Adipocyte (in vitro differentiated cells): ENCODE measurements at regions not wholly inside any gene's neighbourhood (a gene's known extent, or its start where the extent isn't known, plus 50 kb on each side); places are given as distances from the start of the nearest gene placed in this dataset.

Source experiments
- DNase-seq: peaks from one replicate; pipeline ENCODE4 v3.0.0-alpha.2; 2015; ENCODE audit warnings: low read depth
- H3K27me3 ChIP-seq: replicated peaks from 2 replicates; pipeline ENCODE4 v1.7.0; 2013; ENCODE audit warnings: mild to moderate bottlenecking, low read length, moderate library complexity; ENCODE audit not compliant: control insufficient read depth, insufficient read depth
- H3K36me3 ChIP-seq: 2 replicates; pipeline ENCODE4 v1.7.0; 2013; ENCODE audit warnings: low read length, mild to moderate bottlenecking, moderate library complexity; ENCODE audit not compliant: control insufficient read depth, insufficient read depth, severe bottlenecking
- H3K4me1 ChIP-seq: 2 replicates; pipeline ENCODE4 v1.7.0; 2013; ENCODE audit warnings: mild to moderate bottlenecking, low read length, moderate library complexity; ENCODE audit not compliant: control insufficient read depth, insufficient read depth
- H3K4me3 ChIP-seq: 2 replicates; pipeline ENCODE4 v1.7.0; 2013; ENCODE audit warnings: mild to moderate bottlenecking, low read length, moderate library complexity
- H3K9ac ChIP-seq: 2 replicates; pipeline ENCODE4 v1.7.0; 2013; ENCODE audit warnings: mild to moderate bottlenecking, low read length, moderate library complexity
- H3K9me3 ChIP-seq: 2 replicates; pipeline ENCODE4 v1.7.0; 2013; ENCODE audit warnings: mild to moderate bottlenecking, low read length, moderate library complexity; ENCODE audit not compliant: control insufficient read depth

- Histone ChIP-seq H3K9ac (no peak overlapping the region), H3K27me3 (no peaks in the 10 kb centered on the region), H3K9me3 (peaks cover 3% of the 10 kb centered on the region), H3K36me3 (no peaks in the 10 kb centered on the region), H3K4me1 (no peaks in the 10 kb centered on the region), H3K4me3 (no peak overlapping the region)
- no peak for DNase-seq
Observed at GRCh38 chr14:97031530-97031929, 234.3 kb downstream of the VRK1 start.

DNA sequence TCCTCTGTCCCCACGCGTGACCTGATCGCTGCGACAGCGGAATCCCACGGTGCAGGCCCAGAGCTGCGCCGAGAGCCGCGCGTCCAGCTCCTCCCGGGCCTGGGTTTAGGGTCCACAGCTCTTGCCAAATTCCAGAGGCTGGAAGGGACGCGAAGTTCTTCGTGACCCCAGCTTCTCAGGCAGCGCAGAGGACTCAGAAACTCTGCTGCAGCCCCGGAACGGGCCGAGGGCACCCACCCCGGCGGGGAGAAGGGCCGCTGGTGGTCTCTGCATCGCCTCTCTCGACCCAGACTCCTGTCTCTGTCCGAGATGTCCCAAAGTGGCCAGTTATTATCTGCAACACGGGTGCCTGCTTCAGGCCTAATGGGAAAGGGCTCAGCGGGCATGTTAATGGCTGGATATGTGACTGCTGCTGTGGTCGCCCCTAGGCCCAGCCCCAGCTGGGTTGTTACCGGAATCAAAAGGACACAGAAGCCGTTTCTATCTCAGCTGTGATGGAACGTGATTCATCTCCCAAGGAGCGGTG, 236.4 kb downstream of the VRK1 start:
- Histone ChIP-seq H3K36me3 (no peaks in the 10 kb centered on the region), H3K9me3 (peaks cover 2% of the 10 kb centered on the region), H3K4me1 (no peaks in the 10 kb centered on the region), H3K27me3 (no peaks in the 10 kb centered on the region), H3K4me3 (no peak overlapping the region), H3K9ac (no peak overlapping the region)
- DNase-seq, result no peak

DNA sequence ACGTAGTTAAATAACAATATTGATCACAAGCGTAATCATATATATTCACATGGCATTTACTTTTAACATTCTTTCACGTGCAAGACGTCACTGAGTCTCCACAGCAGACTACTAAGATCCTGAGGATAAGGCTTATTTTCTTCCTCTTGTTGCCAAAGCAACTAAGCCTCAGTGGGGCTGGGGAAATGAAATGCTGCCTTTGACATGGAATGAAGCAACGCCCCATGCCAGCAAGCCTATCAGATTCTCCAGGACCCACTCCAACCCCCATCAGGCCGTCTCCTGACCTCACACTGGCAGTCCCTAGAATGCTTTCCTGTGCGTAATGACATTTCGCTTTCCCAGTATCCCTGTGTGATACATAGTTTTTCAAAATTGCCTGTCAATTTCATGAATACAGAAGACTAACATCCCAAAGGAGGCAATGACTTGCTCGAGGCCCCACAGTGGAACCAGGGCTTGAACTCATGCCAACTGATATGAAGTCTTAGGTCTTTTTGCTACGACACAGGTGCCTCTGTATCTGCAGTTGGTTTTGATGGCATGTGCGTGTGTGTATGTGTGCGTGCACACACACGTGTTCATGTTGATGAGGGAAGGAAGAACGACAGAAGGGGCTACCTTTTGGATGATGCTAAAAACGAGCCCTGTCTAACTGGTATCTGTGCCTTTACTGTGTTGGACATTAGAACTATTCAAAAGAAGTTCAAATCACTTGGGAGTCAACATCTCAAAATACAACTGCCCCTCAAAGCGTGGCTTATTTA, 239.1 kb downstream of the VRK1 start:
- peaks cover 19% of the 10 kb centered on the region for H3K9me3 ChIP-seq
- no peaks in the 10 kb centered on the region for H3K27me3 ChIP-seq
- no peaks in the 10 kb centered on the region for H3K36me3 ChIP-seq
- DNase-seq, result no peak
- no peak overlapping the region for H3K4me3 ChIP-seq
- no peak overlapping the region for H3K9ac ChIP-seq
- H3K4me1 ChIP-seq, result no peaks in the 10 kb centered on the region

DNA sequence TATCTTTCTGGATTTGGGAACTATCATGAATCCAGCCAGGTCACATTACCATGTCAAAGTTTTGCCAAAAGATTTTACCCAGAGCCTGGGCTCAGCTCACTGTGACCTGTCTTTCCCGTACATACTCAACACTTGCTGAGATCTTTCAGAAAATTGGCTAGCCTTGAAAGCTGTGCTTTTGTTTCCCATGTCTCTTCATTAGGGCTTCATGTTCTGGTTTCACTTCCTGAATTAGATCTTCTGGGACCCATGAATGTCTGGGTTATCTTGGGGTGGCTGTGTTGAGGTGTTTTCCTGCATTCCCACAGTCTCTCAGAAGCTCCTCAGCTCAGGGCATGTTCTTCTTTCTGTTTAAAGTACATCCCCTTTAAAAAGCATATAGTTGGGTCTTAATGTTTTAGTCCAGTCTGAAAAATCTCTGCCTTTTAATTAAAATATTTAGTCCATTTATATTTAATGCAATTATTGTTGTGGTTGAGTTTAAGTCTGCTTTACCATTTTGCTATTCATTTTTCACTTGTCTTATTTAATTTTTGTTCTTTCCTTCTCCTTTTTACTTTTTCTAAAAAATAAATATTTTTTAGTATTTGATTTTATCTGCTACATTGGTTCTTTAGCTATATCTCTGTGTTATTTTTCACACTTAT, 242.7 kb downstream of the VRK1 start:
- Histone ChIP-seq H3K9me3 (peaks cover 19% of the 10 kb centered on the region), H3K4me1 (no peaks in the 10 kb centered on the region), H3K9ac (no peak overlapping the region), H3K36me3 (no peaks in the 10 kb centered on the region), H3K27me3 (no peaks in the 10 kb centered on the region), H3K4me3 (no peak overlapping the region)
- no peak for DNase-seq

DNA sequence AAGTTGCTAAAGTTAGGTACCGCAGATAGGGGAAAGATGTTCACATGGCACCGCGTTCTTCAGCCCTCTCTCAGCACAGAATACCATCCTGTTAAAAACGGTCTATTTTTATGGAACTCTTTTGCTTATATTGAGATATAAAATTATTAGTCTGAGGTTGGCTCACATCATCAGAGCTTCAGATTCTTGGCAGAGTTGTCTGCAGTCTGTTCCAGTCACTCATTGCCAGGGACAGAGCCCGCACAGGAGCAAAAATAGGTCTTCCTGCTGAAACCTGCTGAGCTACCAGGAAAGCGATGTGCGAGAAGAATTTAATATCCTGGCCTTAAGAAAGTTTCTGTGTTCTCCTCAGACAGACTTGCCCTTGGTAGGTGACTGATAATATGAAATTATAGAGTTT, 249.8 kb downstream of the VRK1 start:
- Histone ChIP-seq H3K9ac (no peak overlapping the region), H3K36me3 (no peaks in the 10 kb centered on the region), H3K27me3 (no peaks in the 10 kb centered on the region), H3K4me3 (no peak overlapping the region), H3K4me1 (no peaks in the 10 kb centered on the region), H3K9me3 (no peaks in the 10 kb centered on the region)
- DNase-seq, result no peak

DNA sequence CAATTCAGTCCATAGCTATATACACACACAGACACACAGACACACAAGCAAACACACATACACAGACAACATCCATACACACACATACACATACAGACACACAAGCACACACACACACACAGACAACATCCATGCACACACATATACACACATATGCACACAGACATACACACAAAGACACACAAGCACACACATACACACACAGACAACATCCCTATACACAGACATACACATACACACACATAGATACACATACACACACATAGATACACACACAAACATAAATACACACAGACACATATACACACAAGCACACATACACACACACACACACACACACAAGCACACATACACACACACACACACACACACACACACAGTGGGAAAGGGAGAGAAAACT, 254.8 kb downstream of the VRK1 start:
- no peaks in the 10 kb centered on the region for H3K9me3 ChIP-seq
- H3K36me3 ChIP-seq, result no peaks in the 10 kb centered on the region
- no peaks in the 10 kb centered on the region for H3K27me3 ChIP-seq
- no peak overlapping the region for H3K9ac ChIP-seq
- H3K4me1 ChIP-seq, result no peaks in the 10 kb centered on the region
- DNase-seq, result no peak
- H3K4me3 ChIP-seq, result no peak overlapping the region

- Histone ChIP-seq H3K9me3 (no peaks in the 10 kb centered on the region), H3K36me3 (no peaks in the 10 kb centered on the region), H3K9ac (no peak overlapping the region), H3K27me3 (no peaks in the 10 kb centered on the region), H3K4me1 (no peaks in the 10 kb centered on the region), H3K4me3 (no peak overlapping the region)
- DNase-seq, result no peak
Observed at GRCh38 chr14:97053941-97054340, 256.8 kb downstream of the VRK1 start.

GRCh38 chr14:97055355-97055754, 258.2 kb downstream of the VRK1 start:
- no peaks in the 10 kb centered on the region for H3K36me3 ChIP-seq
- no peak overlapping the region for H3K4me3 ChIP-seq
- DNase-seq, result no peak

GRCh38 chr14:97056086-97056485, 258.9 kb downstream of the VRK1 start:
- DNase-seq, result no peak
- Histone ChIP-seq H3K27me3 (no peaks in the 10 kb centered on the region), H3K9ac (no peak overlapping the region), H3K4me1 (no peaks in the 10 kb centered on the region), H3K9me3 (no peaks in the 10 kb centered on the region), H3K36me3 (no peaks in the 10 kb centered on the region), H3K4me3 (no peak overlapping the region)

More at GRCh38 chr14:97055355-97055754, 258.2 kb downstream of the VRK1 start:
- Histone ChIP-seq H3K27me3 (no peaks in the 10 kb centered on the region), H3K4me1 (no peaks in the 10 kb centered on the region), H3K9me3 (no peaks in the 10 kb centered on the region), H3K9ac (no peak overlapping the region)

DNA sequence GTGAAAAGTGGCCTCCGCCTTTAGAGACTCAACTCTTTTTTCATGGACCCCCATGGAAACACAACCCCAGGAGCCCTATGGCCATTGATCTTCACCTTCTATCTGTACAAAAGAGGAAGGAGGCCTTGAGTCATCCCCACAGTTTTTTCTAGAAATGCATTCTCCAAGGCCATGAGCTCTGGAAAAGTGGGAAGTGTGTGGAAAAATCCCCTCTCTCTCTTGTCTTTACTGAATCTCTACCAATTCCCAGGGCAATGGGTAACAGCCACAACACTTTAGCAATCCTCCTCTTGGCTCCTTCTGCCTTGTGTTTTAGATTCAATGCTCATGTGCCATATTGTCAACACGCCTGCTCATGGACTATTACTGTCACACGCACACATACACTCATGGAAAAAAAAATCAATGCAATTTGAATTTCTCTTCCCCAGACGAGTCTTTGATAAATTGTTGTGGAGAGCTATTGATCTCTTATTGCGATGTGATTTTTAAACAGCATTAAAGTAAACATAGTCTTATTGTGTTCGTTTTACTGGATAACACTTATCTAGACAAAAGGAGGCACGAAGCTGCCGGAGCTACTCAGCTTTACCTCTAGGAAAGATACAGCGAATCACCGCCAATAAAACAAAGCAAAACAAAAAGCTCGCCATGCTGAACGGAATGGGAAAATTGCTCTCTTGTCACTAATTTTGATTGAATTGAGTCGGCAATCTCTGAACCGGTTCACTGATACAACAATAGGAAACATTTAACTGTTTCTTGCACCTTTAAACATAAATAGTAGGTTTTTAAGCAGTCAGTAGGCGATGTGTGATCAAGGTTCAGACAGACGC, 260.3 kb downstream of the VRK1 start:
- Histone ChIP-seq H3K9me3 (no peaks in the 10 kb centered on the region), H3K9ac (no peak overlapping the region), H3K27me3 (no peaks in the 10 kb centered on the region)

GRCh38 chr14:97058074-97058467, 260.9 kb downstream of the VRK1 start:
- Histone ChIP-seq H3K4me1 (no peaks in the 10 kb centered on the region), H3K9ac (no peak overlapping the region), H3K4me3 (no peak overlapping the region), H3K9me3 (no peaks in the 10 kb centered on the region), H3K36me3 (no peaks in the 10 kb centered on the region), H3K27me3 (no peaks in the 10 kb centered on the region)
- no peak for DNase-seq

More for the DNA sequence above, 260.3 kb downstream of the VRK1 start:
- no peak for DNase-seq
- no peak overlapping the region for H3K4me3 ChIP-seq
- no peaks in the 10 kb centered on the region for H3K4me1 ChIP-seq
- H3K36me3 ChIP-seq, result no peaks in the 10 kb centered on the region
